H9 (cell line): ENCODE measurements at regions not wholly inside any gene's neighbourhood (a gene's known extent, or its start where the extent isn't known, plus 50 kb on each side); places are given as distances from the start of the nearest gene placed in this dataset.
A peak's percentile ranks its signal among the peaks of the same experiment; 100 is the strongest.

Source experiments
- DNase-seq: peaks from one replicate; pipeline ENCODE4 v3.0.0-alpha.2; 2017
- H2AFZ ChIP-seq: one replicate; pipeline ENCODE4 v1.6.1; 2013; ENCODE audit warnings: mild to moderate bottlenecking, low read length, control low read depth, moderate library complexity
- H2AK5ac ChIP-seq: 2 replicates; pipeline ENCODE4 v1.6.1; 2013; ENCODE audit warnings: low read length, control low read depth, mixed read lengths; ENCODE audit not compliant: insufficient read length
- H2BK120ac ChIP-seq: one replicate; pipeline ENCODE4 v1.6.1; 2013; ENCODE audit warnings: low read depth, mild to moderate bottlenecking, low read length, control low read depth, inconsistent platforms; ENCODE audit not compliant: poor library complexity, severe bottlenecking
- H2BK12ac ChIP-seq: 2 replicates; pipeline ENCODE4 v1.6.1; 2013; ENCODE audit warnings: low read length, control low read depth, mixed read lengths, low read depth; ENCODE audit not compliant: insufficient read length
- H2BK15ac ChIP-seq: 2 replicates; pipeline ENCODE4 v1.6.1; 2013; ENCODE audit warnings: low read depth, low read length, control low read depth
- H2BK20ac ChIP-seq: one replicate; pipeline ENCODE4 v1.6.1; 2013; ENCODE audit warnings: low read depth, mild to moderate bottlenecking, low read length, control low read depth, inconsistent platforms; ENCODE audit not compliant: poor library complexity, severe bottlenecking
- H2BK5ac ChIP-seq: 2 replicates; pipeline ENCODE4 v1.6.1; 2013; ENCODE audit warnings: low read length, control low read depth, mixed read lengths; ENCODE audit not compliant: insufficient read length
- H3K14ac ChIP-seq: 2 replicates; pipeline ENCODE4 v1.6.1; 2013; ENCODE audit warnings: low read length, control low read depth; ENCODE audit not compliant: insufficient read depth
- H3K18ac ChIP-seq: 2 replicates; pipeline ENCODE4 v1.6.1; 2013; ENCODE audit warnings: low read depth, mild to moderate bottlenecking, mixed read lengths, low read length, control low read depth; ENCODE audit not compliant: insufficient read length
- H3K23ac ChIP-seq: 2 replicates; pipeline ENCODE4 v1.6.1; 2013; ENCODE audit warnings: low read length, control low read depth, mixed read lengths, low read depth; ENCODE audit not compliant: insufficient read length
- H3K23me2 ChIP-seq: 2 replicates; pipeline ENCODE4 v1.6.1; 2013; ENCODE audit warnings: low read depth, mild to moderate bottlenecking, mixed read lengths, low read length, control low read depth; ENCODE audit not compliant: insufficient read length, poor library complexity, severe bottlenecking
- H3K27ac ChIP-seq: 2 replicates; pipeline ENCODE4 v1.5.1; 2013; ENCODE audit warnings: low read length, control low read depth, mixed read lengths, low read depth; ENCODE audit not compliant: insufficient read length
- H3K27me3 ChIP-seq: 2 replicates; pipeline ENCODE4 v1.6.1; 2013; ENCODE audit warnings: low read length, control low read depth, inconsistent platforms; ENCODE audit not compliant: insufficient read depth
- H3K4ac ChIP-seq: 2 replicates; pipeline ENCODE4 v1.6.1; 2013; ENCODE audit warnings: low read depth, mild to moderate bottlenecking, control low read depth, inconsistent platforms, low read length, moderate library complexity
- H3K4me1 ChIP-seq: 2 replicates; pipeline ENCODE4 v1.6.1; 2013; ENCODE audit warnings: low read length, control low read depth, inconsistent platforms; ENCODE audit not compliant: insufficient read depth
- H3K4me2 ChIP-seq: 2 replicates; pipeline ENCODE4 v1.6.1; 2013; ENCODE audit warnings: low read length, control low read depth, mixed read lengths; ENCODE audit not compliant: insufficient read length, insufficient read depth
- H3K56ac ChIP-seq: 2 replicates; pipeline ENCODE4 v1.6.1; 2013; ENCODE audit warnings: low read depth, mild to moderate bottlenecking, mixed read lengths, low read length, control low read depth; ENCODE audit not compliant: insufficient read length
- H3K79me1 ChIP-seq: 2 replicates; pipeline ENCODE4 v1.6.1; 2013; ENCODE audit warnings: low read depth, mild to moderate bottlenecking, moderate library complexity, low read length, control low read depth, inconsistent platforms; ENCODE audit not compliant: insufficient read depth, poor library complexity, severe bottlenecking
- H3K79me2 ChIP-seq: 2 replicates; pipeline ENCODE4 v1.6.1; 2013; ENCODE audit warnings: low read length, control low read depth, inconsistent platforms; ENCODE audit not compliant: insufficient read depth
- H3K9ac ChIP-seq: 2 replicates; pipeline ENCODE4 v1.6.1; 2013; ENCODE audit warnings: low read length, control low read depth, mixed read lengths; ENCODE audit not compliant: insufficient read length; ENCODE audit errors: extremely low read depth
- H3K9me3 ChIP-seq: one replicate; pipeline ENCODE4 v1.6.1; 2013; ENCODE audit warnings: low read depth, low read length, inconsistent platforms; ENCODE audit not compliant: control insufficient read depth
- H3T11ph ChIP-seq: one replicate; pipeline ENCODE4 v1.6.1; 2013; ENCODE audit warnings: mild to moderate bottlenecking, low read length, control low read depth, inconsistent platforms
- H4K20me1 ChIP-seq: one replicate; pipeline ENCODE4 v1.6.1; 2013; ENCODE audit not compliant: control insufficient read depth, insufficient read length, insufficient read depth
- H4K5ac ChIP-seq: 2 replicates; pipeline ENCODE4 v1.6.1; 2013; ENCODE audit warnings: low read depth, mild to moderate bottlenecking, mixed read lengths, low read length, control low read depth; ENCODE audit not compliant: insufficient read length
- H4K8ac ChIP-seq: replicated peaks from 2 replicates; pipeline ENCODE4 v1.6.1; 2013; ENCODE audit warnings: low read length, control low read depth, mixed read lengths, low read depth; ENCODE audit not compliant: insufficient read length
- H4K91ac ChIP-seq: 2 replicates; pipeline ENCODE4 v1.6.1; 2013; ENCODE audit warnings: low read depth, mild to moderate bottlenecking, moderate library complexity, mixed read lengths, low read length, control low read depth; ENCODE audit not compliant: insufficient read length
- H3K27ac Mint-ChIP-seq, 3 experiments: 2 replicates in 2 of 3; 3 replicates in 1 of 3; pipeline ENCODE4 v1.8.0; 2020 to 2021; ENCODE audit warnings: mixed read lengths in 3 of 3, mild to moderate bottlenecking in 1 of 3, moderate library complexity in 1 of 3
- H3K27me3 Mint-ChIP-seq: 2 replicates; pipeline ENCODE4 v1.8.0; 2021; ENCODE audit warnings: low read depth, mild to moderate bottlenecking, moderate library complexity, mixed read lengths
- H3K36me3 Mint-ChIP-seq, 3 experiments: 2 replicates in 2 of 3; 3 replicates in 1 of 3; pipeline ENCODE4 v1.8.0; 2020 to 2021; ENCODE audit warnings: low read depth in 3 of 3, mixed read lengths in 3 of 3; ENCODE audit not compliant: insufficient read depth in 1 of 3
- H3K4me1 Mint-ChIP-seq, 2 experiments: 2 replicates each; pipeline ENCODE4 v1.8.0; 2020; ENCODE audit warnings: mixed read lengths in 2 of 2
- H3K4me3 Mint-ChIP-seq, 2 experiments: 2 replicates in 1 of 2; 3 replicates in 1 of 2; pipeline ENCODE4 v1.8.0; 2020 to 2021; ENCODE audit warnings: mild to moderate bottlenecking in 2 of 2, mixed read lengths in 2 of 2, moderate library complexity in 1 of 2
- H3K9me3 Mint-ChIP-seq, 2 experiments: 2 replicates in 1 of 2; 3 replicates in 1 of 2; pipeline ENCODE4 v1.8.0; 2020; ENCODE audit warnings: mild to moderate bottlenecking in 2 of 2, mixed read lengths in 2 of 2, moderate library complexity in 1 of 2
- TF ChIP-seq, protein P1 (sequence below): fragments of 200-600 bp; sonication (generic); conservative IDR thresholded peaks from 3 replicates; pipeline ENCODE4 v1.8.0; 2021; ENCODE audit warnings: antibody characterized with exemption, mild to moderate bottlenecking

DNA sequence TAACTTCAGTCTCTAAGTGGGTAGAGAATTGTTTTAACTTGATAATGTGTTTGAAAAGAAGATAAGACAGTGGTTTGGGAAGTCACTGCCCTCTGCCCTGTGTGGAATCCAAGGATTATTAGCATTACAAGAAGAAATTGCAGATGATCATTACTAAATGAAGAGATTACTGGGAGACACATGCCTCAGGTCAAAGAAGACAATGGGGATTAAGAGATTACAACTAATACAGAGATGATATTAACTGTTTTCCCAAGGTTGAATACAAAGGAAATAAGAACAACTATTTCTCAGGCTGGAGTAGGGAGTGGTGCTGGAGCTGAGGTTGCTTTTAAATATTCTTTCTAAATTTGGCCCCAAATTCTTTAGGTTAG, 166.0 kb downstream of the TRMT11 start:
- Histone ChIP-seq H2BK15ac (no peak overlapping the region), H2AFZ (no peak overlapping the region), H3K4me2 (no peak overlapping the region), H3K9me3 (no peaks in the 10 kb centered on the region), H3K23ac (no peak overlapping the region), H4K20me1 (no peaks in the 10 kb centered on the region), H3K79me2 (no peaks in the 10 kb centered on the region), H2BK120ac (no peak overlapping the region), H2AK5ac (no peak overlapping the region), H2BK5ac (no peak overlapping the region), H3K27me3 (no peaks in the 10 kb centered on the region), H3K56ac (no peak overlapping the region), H3K27ac (no peak overlapping the region), H3K9ac (no peak overlapping the region), H2BK12ac (no peak overlapping the region), H2BK20ac (no peak overlapping the region), H3K23me2 (no peaks in the 10 kb centered on the region), H3T11ph (no peak overlapping the region), H3K79me1 (no peaks in the 10 kb centered on the region), H4K5ac (no peak overlapping the region), H3K14ac (no peak overlapping the region), H4K8ac (no peak overlapping the region), H3K4me1 (no peaks in the 10 kb centered on the region), H3K18ac (no peak overlapping the region), H3K4ac (no peak overlapping the region), H4K91ac (no peak overlapping the region)
- Mint-ChIP-seq H3K4me3 (no peak overlapping the region), H3K4me1 (peaks cover 8 to 11% of the 10 kb centered on the region in 2 experiments), H3K27me3 (no peaks in the 10 kb centered on the region), H3K9me3 (no peaks in the 10 kb centered on the region), H3K27ac (peak overlapping the region in 2 of 3 experiments; percentile 5 to 42; a peak in 5 of 7 replicates), H3K36me3 (no peaks in the 10 kb centered on the region)
- TF ChIP-seq, protein P1, sequence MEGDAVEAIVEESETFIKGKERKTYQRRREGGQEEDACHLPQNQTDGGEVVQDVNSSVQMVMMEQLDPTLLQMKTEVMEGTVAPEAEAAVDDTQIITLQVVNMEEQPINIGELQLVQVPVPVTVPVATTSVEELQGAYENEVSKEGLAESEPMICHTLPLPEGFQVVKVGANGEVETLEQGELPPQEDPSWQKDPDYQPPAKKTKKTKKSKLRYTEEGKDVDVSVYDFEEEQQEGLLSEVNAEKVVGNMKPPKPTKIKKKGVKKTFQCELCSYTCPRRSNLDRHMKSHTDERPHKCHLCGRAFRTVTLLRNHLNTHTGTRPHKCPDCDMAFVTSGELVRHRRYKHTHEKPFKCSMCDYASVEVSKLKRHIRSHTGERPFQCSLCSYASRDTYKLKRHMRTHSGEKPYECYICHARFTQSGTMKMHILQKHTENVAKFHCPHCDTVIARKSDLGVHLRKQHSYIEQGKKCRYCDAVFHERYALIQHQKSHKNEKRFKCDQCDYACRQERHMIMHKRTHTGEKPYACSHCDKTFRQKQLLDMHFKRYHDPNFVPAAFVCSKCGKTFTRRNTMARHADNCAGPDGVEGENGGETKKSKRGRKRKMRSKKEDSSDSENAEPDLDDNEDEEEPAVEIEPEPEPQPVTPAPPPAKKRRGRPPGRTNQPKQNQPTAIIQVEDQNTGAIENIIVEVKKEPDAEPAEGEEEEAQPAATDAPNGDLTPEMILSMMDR: no peak
- no peak for DNase-seq
